Left lung (tissue), 4 donors: ENCODE measurements at regions not wholly inside any gene's neighbourhood (a gene's known extent, or its start where the extent isn't known, plus 50 kb on each side); places are given as distances from the start of the nearest gene placed in this dataset.
"Not testable (repeated sequence)": the region's sequence is repeated elsewhere in the genome, so short reads cannot be mapped to it uniquely, and the experiment has no call there.

Source experiments
- ATAC-seq: fragments of 200-7000 bp; cut with Tn5 transposase; one replicate; pipeline ENCODE4 v1.9.1; 2020; ENCODE audit warnings: moderate library complexity
- DNase-seq, 4 donors: peaks; one replicate each; pipeline ENCODE4 v3.0.0-alpha.2; 2013 to 2020
- H3K27ac ChIP-seq, 2 donors: fragments of 200-600 bp; sonication (generic) in 1 of 2; one replicate each; pipeline versions ENCODE4 v1.5.0 to v1.8.0; 2020 to 2021
- H3K27me3 ChIP-seq, 2 donors: fragments of 200-600 bp; sonication (generic) in 1 of 2; one replicate each; pipeline versions ENCODE4 v1.5.0 to v1.8.0; 2020 to 2021
- H3K36me3 ChIP-seq, 2 donors: fragments of 200-600 bp; sonication (generic) in 1 of 2; one replicate each; pipeline versions ENCODE4 v1.5.0 to v1.8.0; 2020 to 2021
- H3K4me1 ChIP-seq, 2 donors: fragments of 200-600 bp; one replicate each; pipeline ENCODE4 v1.8.0; 2021
- H3K4me3 ChIP-seq, 2 donors: fragments of 200-600 bp; sonication (generic) in 1 of 2; one replicate each; pipeline versions ENCODE4 v1.5.0 to v1.8.0; 2020 to 2021; ENCODE audit warnings: mild to moderate bottlenecking in 1 of 2
- H3K9me3 ChIP-seq, 2 donors: fragments of 200-600 bp; sonication (generic) in 1 of 2; one replicate each; pipeline versions ENCODE4 v1.5.0 to v1.8.0; 2020 to 2021
- intact Hi-C, 2 donors: fragments of 100-400 bp; cut with DNase I; formaldehyde crosslinking; loops; one replicate each; pipeline versions ENCODE4 v1.11.2 to v1.14.2; 2022
- TF ChIP-seq, protein P1 (sequence below), 2 donors: fragments of 200-600 bp; sonication (generic) in 1 of 2; IDR thresholded peaks; one replicate each; pipeline versions ENCODE4 v1.5.0 to v1.8.0; 2021; ENCODE audit warnings: antibody characterized with exemption in 2 of 2
- donor health status: DM: no; HTN: yes; CAD: no.
- donor health status: DM: no; HTN: no; CAD: no.

DNA sequence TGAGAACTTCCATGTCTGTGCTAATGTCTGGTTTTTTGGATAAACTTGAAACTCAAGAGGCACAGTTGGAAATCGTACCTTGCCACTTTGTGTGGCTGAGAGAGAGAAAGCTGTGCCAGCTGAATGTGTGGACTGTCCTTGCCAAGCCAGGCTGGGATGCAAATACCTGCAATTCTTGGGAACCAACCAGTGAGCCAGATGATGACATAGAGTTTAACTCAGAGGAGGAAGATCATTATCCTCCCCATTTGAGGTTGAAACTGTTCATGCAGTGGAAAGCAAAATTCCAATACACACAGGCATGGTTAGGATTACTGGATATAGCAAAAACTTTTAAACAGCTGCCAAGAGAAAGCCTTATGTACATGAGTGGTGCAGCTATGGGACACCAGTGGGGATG, 451.4 kb upstream of the NPAP1 start:
- Histone ChIP-seq H3K27me3 (no peaks in the 10 kb centered on the region), H3K36me3 (no peaks in the 10 kb centered on the region), H3K4me1 (no peaks in the 10 kb centered on the region), H3K4me3 (no peak overlapping the region), H3K27ac (no peak overlapping the region), H3K9me3 (peaks cover 0 to 6% of the 10 kb centered on the region in 2 donors)
- TF ChIP-seq, protein P1, sequence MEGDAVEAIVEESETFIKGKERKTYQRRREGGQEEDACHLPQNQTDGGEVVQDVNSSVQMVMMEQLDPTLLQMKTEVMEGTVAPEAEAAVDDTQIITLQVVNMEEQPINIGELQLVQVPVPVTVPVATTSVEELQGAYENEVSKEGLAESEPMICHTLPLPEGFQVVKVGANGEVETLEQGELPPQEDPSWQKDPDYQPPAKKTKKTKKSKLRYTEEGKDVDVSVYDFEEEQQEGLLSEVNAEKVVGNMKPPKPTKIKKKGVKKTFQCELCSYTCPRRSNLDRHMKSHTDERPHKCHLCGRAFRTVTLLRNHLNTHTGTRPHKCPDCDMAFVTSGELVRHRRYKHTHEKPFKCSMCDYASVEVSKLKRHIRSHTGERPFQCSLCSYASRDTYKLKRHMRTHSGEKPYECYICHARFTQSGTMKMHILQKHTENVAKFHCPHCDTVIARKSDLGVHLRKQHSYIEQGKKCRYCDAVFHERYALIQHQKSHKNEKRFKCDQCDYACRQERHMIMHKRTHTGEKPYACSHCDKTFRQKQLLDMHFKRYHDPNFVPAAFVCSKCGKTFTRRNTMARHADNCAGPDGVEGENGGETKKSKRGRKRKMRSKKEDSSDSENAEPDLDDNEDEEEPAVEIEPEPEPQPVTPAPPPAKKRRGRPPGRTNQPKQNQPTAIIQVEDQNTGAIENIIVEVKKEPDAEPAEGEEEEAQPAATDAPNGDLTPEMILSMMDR (IDR thresholded peaks at IDR 0.05) = no peak
- DNase-seq (no peak), ATAC-seq (no peak)
- intact Hi-C loops = no loop called here

DNA sequence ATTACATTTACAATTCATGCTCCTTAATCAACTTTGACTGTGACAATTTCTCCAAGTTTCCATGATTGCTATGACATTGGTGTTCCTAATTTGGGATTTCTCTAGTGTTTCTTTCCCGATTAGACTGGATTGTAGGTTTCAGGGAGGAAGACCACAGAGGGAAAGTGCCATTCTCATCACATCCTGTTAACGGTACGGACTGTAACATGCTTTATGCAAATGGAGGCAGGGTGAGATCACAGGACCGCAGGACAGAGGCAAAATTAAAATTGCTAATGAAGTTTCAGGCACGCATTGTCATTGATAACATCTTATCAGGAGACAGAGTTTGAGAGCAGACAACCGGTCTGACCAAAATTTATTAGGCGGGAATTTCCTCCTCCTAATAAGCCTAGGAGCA, 446.7 kb upstream of the NPAP1 start:
- H3K9me3 ChIP-seq = peaks cover 0 to 12% of the 10 kb centered on the region in 2 donors
- H3K27me3 ChIP-seq, DNase-seq, intact Hi-C loops, H3K27ac ChIP-seq, H3K4me1 ChIP-seq, H3K4me3 ChIP-seq, ATAC-seq, H3K36me3 ChIP-seq: not testable (repeated sequence)

DNA sequence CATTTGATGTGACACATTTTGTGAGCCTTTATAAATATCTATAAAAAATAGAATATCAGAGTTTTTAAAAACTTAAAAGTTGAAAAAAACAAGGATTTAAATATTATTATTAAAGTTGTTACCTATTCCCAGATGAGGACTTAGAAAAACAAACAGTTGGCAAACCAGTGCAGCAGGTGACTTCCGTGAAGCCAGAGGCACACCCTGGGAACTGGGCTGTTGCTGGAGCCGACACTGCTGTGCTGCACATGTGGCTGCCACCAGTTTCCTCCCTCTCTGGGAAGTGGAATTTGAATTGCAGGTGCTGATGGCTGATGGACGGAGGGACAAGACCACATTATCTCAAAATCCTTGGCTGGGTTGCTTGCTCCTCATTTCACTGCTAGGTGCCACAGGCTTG, 442.4 kb upstream of the NPAP1 start:
- peaks cover 0 to 12% of the 10 kb centered on the region in 2 donors for H3K9me3 ChIP-seq
- H3K27ac ChIP-seq, H3K27me3 ChIP-seq, H3K36me3 ChIP-seq, H3K4me1 ChIP-seq, H3K4me3 ChIP-seq, ATAC-seq, intact Hi-C loops, DNase-seq: not testable (repeated sequence)

DNA sequence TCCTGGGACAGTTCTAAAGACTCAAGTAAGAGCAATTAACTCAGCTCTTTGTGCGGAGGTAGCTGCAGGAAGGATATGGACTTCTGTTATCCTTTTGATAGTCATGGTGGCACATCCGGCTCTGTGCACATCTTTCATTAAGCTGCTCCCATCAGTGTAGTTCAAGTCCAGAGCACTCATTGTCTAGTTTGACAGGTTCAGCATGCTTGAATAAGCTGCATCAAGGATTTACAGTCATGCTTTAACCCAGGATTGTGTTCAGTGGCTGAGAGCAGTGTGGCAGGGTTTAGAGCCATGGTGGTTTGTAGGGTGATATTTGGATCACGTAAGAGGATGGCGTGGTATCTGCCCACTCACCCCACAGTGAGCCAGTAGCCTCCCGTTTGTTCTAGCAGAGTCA, 435.0 kb upstream of the NPAP1 start:
- H3K4me1 ChIP-seq, DNase-seq, H3K27ac ChIP-seq, intact Hi-C loops, ATAC-seq, H3K9me3 ChIP-seq, H3K36me3 ChIP-seq, H3K27me3 ChIP-seq, H3K4me3 ChIP-seq: not testable (repeated sequence)

DNA sequence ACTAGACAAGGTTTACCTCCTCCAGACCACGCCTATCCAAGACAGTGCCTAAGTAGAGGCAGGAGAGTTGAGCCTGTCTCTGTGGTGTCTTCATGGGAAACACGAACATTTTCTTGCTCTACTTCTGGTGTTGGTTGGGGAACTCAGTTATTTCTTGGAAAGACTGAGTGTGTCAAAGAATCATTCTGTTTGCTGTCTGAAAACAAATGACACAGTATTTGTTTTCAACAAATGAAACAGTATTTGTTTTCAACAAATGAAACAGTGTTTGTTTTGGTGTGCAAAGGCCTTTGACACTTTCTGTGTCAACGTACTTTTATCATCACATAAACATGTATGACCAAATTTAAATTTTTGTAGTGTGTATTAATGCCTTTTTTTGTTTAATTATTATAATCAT, 416.5 kb upstream of the NPAP1 start:
- H3K36me3 ChIP-seq, ATAC-seq, H3K27me3 ChIP-seq, H3K9me3 ChIP-seq, intact Hi-C loops, DNase-seq, H3K27ac ChIP-seq, H3K4me1 ChIP-seq, H3K4me3 ChIP-seq: not testable (repeated sequence)

DNA sequence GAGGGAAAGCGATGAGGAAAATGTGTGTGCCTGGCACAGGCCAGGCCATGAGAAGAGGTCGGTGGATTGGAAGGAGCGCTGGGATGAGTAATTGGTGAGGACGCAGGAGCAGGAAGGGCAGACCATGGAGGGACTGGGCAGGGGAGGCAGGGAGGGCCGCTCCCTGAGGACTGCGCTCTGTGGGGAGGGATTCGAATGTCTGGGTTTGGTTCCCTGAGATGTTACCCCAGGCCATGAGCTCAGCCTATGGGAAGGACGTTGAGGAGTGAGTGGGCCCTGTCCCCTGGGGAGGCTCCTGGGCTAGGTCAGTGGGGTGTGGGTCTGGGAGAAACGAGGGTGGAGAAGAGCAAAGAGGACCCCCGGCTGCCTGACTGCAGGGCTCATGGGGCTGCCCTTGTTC, 415.2 kb upstream of the NPAP1 start:
- ATAC-seq, intact Hi-C loops, DNase-seq, H3K36me3 ChIP-seq, H3K27me3 ChIP-seq, H3K9me3 ChIP-seq, H3K27ac ChIP-seq, H3K4me1 ChIP-seq, H3K4me3 ChIP-seq: not testable (repeated sequence)

DNA sequence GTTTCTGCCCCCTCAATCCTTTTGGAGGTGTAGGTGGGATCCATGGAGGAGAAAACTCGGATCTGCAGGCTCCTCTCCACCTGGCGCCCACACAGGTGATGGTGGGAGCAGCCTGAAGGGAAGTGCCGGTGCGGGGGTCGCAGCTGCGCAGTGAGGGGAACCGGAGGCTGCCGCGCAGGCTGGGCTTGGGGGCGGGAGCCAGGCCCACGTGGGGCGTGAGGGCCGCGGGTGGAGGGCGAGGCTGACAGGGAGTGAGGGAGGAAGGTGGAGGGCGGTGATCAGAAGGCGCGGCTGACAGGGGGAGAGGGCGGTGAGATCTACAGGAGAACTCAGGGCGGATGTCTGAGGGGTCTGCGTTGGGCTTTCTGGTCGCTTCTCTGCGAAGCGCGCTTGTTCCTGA, 414.7 kb upstream of the NPAP1 start:
- DNase-seq = peak in 1 of 4 donors; percentile 1
- ATAC-seq, intact Hi-C loops, H3K27ac ChIP-seq, H3K4me3 ChIP-seq, H3K27me3 ChIP-seq, H3K9me3 ChIP-seq, H3K4me1 ChIP-seq, H3K36me3 ChIP-seq: not testable (repeated sequence)

DNA sequence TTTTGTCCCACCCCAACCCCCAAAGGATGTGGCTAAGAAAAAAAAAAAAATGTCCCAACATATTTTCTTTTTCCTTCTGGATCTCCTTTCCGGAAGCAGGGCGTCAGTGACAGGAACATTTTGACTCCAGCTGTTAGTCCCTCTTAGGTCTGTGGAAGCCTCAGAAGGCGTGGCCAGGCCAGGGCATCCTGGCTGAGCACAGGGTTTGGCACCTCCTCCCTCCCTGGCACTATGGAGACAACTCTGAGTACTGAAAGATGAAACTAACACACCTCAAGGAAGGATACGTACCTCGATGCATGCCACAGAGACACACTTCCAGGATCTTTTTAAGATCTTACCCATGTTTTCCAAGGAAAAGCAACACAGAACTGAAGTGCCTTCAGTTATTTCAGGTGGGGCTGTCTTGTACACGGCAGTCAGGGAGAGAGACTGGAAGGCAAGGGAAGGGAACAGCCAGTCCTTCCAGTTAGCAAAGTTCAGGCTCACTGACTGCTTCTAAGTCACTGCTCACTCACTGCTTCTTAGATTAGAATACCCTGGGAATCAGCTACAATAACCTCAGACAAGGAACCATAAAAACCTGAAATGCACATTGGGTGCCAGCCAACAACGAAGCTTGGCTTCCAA, 406.9 kb upstream of the NPAP1 start:
- H3K4me3 ChIP-seq, H3K36me3 ChIP-seq, intact Hi-C loops, H3K27ac ChIP-seq, H3K4me1 ChIP-seq, H3K9me3 ChIP-seq, H3K27me3 ChIP-seq, ATAC-seq, DNase-seq: not testable (repeated sequence)

DNA sequence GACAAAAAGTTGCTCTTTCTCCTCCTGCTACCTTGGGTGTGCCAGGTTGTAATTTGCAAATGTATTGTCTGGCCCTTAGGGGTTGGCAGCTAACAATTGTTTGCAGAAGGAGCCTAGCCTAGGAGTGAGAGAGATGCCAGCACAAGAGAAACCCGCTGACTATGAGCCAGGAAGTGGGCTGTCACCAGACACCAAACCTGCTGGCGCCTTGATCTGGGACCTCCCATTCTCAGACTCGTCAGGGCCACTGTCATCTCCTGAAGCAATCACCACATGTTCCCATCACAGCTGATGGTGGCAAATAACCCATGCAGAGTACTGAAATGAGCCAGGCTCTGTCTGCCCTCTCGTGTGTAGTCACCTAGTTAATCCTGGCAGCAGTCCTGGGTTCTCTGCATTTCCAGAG, 406.4 kb upstream of the NPAP1 start:
- ATAC-seq = no peak
- H3K4me1 ChIP-seq = no peaks in the 10 kb centered on the region
- DNase-seq = no peak
- TF ChIP-seq, protein P1 (IDR thresholded peaks at IDR 0.05) = no peak
- no peaks in the 10 kb centered on the region for H3K27me3 ChIP-seq
- intact Hi-C loops = no loop called here
- no peak overlapping the region for H3K27ac ChIP-seq
- H3K4me3 ChIP-seq = no peak overlapping the region
- no peaks in the 10 kb centered on the region for H3K36me3 ChIP-seq
- H3K9me3 ChIP-seq = peaks cover 0 to 3% of the 10 kb centered on the region in 2 donors
